IPS-NIHi11 (cell line): ENCODE measurements at regions not wholly inside any gene's neighbourhood (a gene's known extent, or its start where the extent isn't known, plus 50 kb on each side); places are given as distances from the start of the nearest gene placed in this dataset.

Source experiments
- DNase-seq: peaks from one replicate; pipeline ENCODE4 v3.0.0; 2012; ENCODE audit warnings: mixed read lengths, low spot score

GRCh38 chr15:85941186-85941855 lies 138.3 kb upstream of the AGBL1 start:
- peak; percentile 23 for DNase-seq

- DNase-seq: no peak
Measured at GRCh38 chr15:85942632-85943031, 137.0 kb upstream of the AGBL1 start.

GRCh38 chr15:85943151-85943550 lies 136.5 kb upstream of the AGBL1 start:
- no peak for DNase-seq

GRCh38 chr15:85943791-85944190 lies 135.9 kb upstream of the AGBL1 start:
- DNase-seq: no peak

- DNase-seq: no peak
Measured at GRCh38 chr15:85947021-85947420, 132.7 kb upstream of the AGBL1 start.

GRCh38 chr15:85947936-85948335 lies 131.7 kb upstream of the AGBL1 start:
- no peak for DNase-seq

- DNase-seq: no peak
Measured at GRCh38 chr15:85950101-85950500, 129.6 kb upstream of the AGBL1 start.

GRCh38 chr15:85954586-85954985 lies 125.1 kb upstream of the AGBL1 start:
- DNase-seq: no peak

- no peak for DNase-seq
Measured at GRCh38 chr15:85955501-85956391, 123.9 kb upstream of the AGBL1 start.

- DNase-seq: no peak
Measured at GRCh38 chr15:85956532-85957275, 123.0 kb upstream of the AGBL1 start.

GRCh38 chr15:85959611-85960010 lies 120.1 kb upstream of the AGBL1 start:
- DNase-seq: no peak

GRCh38 chr15:85960381-85960780 lies 119.3 kb upstream of the AGBL1 start:
- no peak for DNase-seq

GRCh38 chr15:85961821-85962220 lies 117.8 kb upstream of the AGBL1 start:
- DNase-seq: no peak

GRCh38 chr15:85963262-85963760 lies 116.4 kb upstream of the AGBL1 start:
- DNase-seq: no peak

GRCh38 chr15:85964471-85964870 lies 115.2 kb upstream of the AGBL1 start:
- no peak for DNase-seq

GRCh38 chr15:85967553-85967952 lies 112.1 kb upstream of the AGBL1 start:
- DNase-seq: no peak

GRCh38 chr15:85972805-85973540 lies 106.7 kb upstream of the AGBL1 start:
- no peak for DNase-seq

GRCh38 chr15:85973584-85974347 lies 105.9 kb upstream of the AGBL1 start:
- DNase-seq: peak; percentile 38

- no peak for DNase-seq
Measured at GRCh38 chr15:85974348-85974705, 105.3 kb upstream of the AGBL1 start.

- no peak for DNase-seq
Measured at GRCh38 chr15:85974742-85975141, 104.9 kb upstream of the AGBL1 start.

- DNase-seq: no peak
Measured at GRCh38 chr15:85976102-85976501, 103.6 kb upstream of the AGBL1 start.
